GM13977 (cell line): ENCODE measurements at regions not wholly inside any gene's neighbourhood (a gene's known extent, or its start where the extent isn't known, plus 50 kb on each side); places are given as distances from the start of the nearest gene placed in this dataset.

ENCODE experiments used
- DNase-seq: peaks from one replicate; pipeline ENCODE4 v3.0.0; 2012; ENCODE audit warnings: low spot score
- in situ Hi-C: fragments of 300-500 bp; cut with MboI; formaldehyde crosslinking; loops from one replicate; pipeline ENCODE4 v1.12.0; 2022; ENCODE audit warnings: low sequenced_read_pairs, low pct_unique_long_range_greater_than_20kb, mixed read lengths, inconsistent platforms; ENCODE audit not compliant: unreplicated experiment
- TF ChIP-seq, protein P1 (sequence below): IDR thresholded peaks from 2 replicates; pipeline ENCODE4 v1.5.1; 2012; ENCODE audit warnings: mild to moderate bottlenecking, control low read depth; ENCODE audit not compliant: insufficient read depth; ENCODE audit errors: extremely low read depth, missing control alignments

DNA sequence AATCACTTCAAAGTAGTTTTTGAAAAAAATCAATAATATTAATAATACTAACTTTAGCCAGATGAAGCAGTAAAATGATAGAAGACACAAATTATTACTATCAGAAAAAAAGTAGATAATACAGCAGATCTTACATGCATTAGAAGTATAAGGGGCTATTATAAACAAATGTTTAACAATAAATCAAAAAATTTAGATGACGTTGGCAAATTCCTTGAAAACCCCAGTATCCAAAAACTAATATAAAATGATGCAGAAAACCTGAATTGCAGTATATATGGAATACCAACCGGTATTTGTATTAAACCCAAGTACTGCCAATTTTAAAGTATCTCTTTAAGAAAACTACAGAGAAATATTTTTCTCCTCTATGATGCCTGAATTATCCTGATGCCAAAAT lies 573.3 kb upstream of the CTNND2 start:
- in situ Hi-C loops = no loop called here
- TF ChIP-seq, protein P1, sequence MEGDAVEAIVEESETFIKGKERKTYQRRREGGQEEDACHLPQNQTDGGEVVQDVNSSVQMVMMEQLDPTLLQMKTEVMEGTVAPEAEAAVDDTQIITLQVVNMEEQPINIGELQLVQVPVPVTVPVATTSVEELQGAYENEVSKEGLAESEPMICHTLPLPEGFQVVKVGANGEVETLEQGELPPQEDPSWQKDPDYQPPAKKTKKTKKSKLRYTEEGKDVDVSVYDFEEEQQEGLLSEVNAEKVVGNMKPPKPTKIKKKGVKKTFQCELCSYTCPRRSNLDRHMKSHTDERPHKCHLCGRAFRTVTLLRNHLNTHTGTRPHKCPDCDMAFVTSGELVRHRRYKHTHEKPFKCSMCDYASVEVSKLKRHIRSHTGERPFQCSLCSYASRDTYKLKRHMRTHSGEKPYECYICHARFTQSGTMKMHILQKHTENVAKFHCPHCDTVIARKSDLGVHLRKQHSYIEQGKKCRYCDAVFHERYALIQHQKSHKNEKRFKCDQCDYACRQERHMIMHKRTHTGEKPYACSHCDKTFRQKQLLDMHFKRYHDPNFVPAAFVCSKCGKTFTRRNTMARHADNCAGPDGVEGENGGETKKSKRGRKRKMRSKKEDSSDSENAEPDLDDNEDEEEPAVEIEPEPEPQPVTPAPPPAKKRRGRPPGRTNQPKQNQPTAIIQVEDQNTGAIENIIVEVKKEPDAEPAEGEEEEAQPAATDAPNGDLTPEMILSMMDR = no peak
- no peak for DNase-seq

DNA sequence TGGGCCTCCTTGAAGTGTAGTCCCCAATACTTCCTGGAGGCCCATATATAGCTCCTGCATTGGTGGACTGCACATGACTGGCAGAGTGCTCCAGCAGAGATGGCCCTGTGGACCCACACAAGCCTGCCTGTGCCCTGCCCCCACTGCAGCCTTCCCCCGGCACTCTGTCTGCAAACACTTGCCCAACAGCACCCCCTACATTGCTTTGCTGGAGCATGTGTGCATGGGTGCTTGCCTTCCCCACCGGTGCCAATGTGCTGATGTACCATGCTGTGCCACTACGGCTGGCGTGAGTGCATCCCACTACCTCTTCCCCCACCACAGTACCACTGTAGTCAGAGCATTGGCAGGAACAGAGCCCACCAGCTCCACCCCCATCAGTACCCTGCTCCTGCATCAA lies 563.6 kb upstream of the CTNND2 start:
- TF ChIP-seq, protein P1 = no peak
- DNase-seq = no peak
- in situ Hi-C loops = no loop called here

DNA sequence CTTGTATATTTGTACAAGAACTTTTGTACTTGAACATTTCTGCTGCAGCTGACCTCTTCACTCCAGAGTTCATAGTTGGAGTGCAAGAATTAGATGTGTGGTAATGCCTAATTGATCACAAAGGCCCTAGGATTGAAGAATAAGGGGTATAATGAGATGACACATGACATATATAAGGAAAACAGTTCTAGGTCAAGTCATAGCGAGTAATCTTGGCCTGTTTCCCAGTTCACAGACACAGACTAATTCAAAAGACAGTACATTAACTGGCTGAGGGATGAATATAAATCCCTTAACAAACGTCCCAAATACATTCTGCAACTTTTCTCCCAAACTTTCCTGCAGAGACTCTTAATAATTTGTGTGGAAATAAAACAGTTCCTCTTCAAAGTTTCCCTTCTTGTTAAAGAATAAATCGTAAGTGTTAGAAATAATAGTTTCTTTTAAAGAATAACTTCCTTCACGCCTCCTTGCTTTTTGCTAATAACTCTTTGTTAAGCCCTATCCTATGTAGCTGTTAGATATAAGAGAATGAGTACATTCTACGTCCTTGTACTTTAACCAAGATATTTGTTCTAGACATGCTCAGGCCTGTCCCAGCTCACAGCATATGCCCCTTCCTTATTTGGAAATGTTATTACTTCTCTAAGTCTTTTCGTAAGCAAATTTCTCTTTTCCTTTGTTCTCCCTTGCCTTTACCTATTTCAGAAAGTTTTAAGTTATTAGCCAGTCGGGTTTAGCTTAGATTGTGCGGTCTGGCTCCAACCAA lies 556.4 kb upstream of the CTNND2 start:
- in situ Hi-C loops = no loop called here
- TF ChIP-seq, protein P1 = no peak
- no peak for DNase-seq

DNA sequence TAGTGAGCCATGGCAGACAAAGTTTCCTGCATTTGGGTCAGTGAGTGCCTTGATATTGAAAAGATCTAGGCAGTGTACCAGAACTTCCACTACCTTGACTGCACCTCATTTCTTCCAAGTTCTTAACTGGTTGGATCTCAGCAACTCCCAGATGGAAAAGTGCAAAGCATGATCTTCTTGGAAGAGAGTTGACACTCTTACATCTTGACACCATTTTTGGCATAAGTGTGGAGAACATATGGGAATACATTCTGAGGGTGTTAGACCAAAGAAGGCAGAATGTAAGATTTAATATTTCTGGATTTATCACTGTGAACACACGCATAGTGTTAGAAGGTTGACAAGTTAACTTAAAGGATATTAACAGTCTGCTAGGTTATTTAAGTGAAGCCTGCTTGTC lies 555.1 kb upstream of the CTNND2 start:
- in situ Hi-C loops = no loop called here
- no peak for DNase-seq
- TF ChIP-seq, protein P1 = no peak

DNA sequence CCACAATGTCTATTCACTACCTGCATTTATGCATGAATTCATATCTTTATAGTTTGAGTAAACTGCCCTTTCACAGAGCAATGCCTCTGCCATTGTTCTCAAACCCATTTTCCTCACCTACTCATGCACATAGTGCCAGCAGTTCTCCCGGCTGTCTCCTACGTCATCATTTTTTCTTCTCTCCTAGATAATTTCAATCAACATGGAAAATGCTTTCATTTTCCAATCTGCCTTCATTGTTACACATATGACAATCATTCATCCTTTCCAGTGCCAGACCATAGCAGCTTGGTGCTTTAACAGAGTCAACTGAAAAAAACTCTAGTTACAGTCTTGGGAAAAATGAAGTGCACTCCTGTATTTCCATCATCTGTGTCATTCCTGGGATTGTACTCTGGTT lies 514.8 kb upstream of the CTNND2 start:
- in situ Hi-C loops = no loop called here
- DNase-seq = no peak
- TF ChIP-seq, protein P1 = no peak

DNA sequence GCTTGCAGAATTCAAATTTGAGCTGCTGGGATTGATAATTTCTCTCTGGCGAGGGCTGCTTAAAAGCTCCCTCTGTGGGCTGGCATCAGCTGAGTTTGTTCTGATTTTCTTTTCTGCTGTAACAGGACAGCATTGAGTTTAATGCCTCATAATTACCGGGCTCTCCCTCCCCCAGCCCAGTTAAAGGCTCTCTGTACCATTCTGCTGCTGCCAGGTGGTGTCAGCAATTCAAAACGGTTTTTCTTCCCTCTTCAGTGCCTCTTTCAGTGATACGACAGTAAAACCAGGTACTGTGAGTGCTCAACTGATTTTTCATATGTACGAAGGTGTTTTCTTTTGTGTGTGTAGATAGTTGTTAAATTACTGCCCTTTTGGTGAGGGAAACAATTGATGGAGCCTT lies 509.3 kb upstream of the CTNND2 start:
- TF ChIP-seq, protein P1 = no peak
- DNase-seq = no peak
- in situ Hi-C loops = no loop called here
